NK-92 (cell line): ENCODE measurements at regions not wholly inside any gene's neighbourhood (a gene's known extent, or its start where the extent isn't known, plus 50 kb on each side); places are given as distances from the start of the nearest gene placed in this dataset.

Experiments used
- DNase-seq: peaks from one replicate; lab custom pipeline; 2025; ENCODE audit not compliant: unreplicated experiment; lab: John Stamatoyannopoulos, UW

GRCh38 chr10:91035650-91036292 is 114.9 kb upstream of the ANKRD1 start:
- no peak for DNase-seq

- DNase-seq = no peak
These were observed 116.0 kb upstream of the ANKRD1 start for GRCh38 chr10:91036807-91037411.

- no peak for DNase-seq
These were observed 118.1 kb upstream of the ANKRD1 start for GRCh38 chr10:91038971-91039370.

- DNase-seq = no peak
These were observed 119.5 kb upstream of the ANKRD1 start for GRCh38 chr10:91040343-91040742.

- no peak for DNase-seq
These were observed 121.2 kb upstream of the ANKRD1 start for GRCh38 chr10:91042069-91042468.

DNA sequence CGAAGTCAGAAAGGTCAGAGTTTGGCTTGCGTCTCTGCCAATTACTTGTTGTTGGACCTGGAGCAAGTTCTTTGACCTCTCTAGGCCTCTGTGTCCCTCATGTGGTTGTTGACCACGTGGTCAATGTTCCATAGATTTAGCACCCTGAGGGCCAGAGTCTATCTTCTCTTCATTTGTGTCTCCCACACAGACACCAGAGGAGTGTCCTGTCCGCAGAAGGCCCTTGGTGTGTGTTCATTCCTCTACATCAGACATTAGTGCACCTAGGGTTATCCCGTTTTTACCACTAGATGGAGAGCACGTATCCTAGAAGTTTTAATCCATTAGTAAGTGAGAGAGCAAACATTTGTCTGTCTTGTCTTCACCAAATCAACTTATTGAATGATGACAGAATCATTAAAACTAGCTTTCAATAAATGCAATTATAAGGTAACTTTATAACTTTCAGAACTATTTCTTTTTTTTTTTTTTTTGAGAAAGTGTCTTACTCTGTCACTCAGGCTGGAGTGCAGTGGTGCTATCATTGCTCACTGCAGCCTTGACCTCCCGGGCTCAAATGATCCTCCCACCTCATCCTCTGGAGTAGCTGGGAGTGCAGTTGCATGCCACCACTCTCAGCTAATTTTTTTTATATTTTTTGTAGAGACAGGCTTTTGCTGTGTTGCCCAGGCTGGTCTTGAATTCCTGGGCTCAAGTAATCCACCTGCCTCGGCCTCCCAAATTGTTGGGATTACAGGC is 122.5 kb upstream of the ANKRD1 start:
- no peak for DNase-seq

DNA sequence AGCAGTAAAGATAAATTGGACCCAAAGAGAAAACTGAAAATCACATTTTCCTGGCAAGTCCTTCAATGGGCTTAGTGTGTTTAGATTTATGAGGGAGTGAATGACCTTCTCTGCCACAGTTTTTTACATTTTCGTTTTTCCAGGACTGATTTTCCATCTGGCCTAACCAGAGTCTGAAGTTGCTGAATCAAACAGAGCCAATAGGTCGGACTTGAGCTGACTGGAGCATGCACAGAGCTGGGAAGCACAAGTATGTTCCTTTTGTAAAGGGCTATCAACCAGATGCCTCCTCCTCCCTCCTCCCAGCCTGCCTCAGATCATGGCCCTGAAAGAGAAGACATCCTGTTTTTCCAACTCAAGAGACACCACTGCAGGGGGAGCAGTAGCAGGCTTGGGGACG is 126.0 kb upstream of the ANKRD1 start:
- no peak for DNase-seq

GRCh38 chr10:91048380-91048779 is 127.5 kb upstream of the ANKRD1 start:
- DNase-seq = no peak

DNA sequence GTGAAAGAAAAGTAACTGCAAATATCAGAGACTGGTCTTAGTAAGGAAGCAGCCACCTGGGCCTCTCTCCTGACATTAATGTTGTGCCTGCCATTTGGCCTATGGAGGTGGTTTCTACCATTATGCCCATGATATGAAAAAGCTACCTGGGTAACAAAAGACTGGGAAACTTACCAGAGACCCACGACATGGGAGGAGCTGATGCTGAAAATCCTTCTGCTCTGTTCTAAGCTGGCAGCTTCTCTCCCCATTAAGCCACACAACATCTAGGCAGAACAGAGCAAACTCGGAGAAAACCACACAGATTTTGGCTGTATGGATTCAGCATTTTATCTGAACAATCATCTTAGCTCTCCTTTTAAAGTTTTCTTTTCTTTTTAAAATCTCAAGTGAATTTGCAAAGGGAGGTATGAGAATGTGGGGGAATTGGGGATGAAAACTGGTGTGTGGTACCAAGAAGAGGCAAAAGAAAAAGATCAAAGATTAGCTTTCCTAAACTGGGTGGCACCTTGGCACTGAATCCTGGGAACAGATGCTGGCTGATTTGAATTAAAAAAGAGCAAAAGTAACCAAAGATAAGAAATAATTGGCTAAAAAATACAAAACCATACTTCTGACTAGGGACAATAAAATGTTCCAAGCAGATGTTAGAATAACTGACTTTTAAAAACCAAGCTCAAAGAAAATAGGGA is 128.6 kb upstream of the ANKRD1 start:
- no peak for DNase-seq

DNA sequence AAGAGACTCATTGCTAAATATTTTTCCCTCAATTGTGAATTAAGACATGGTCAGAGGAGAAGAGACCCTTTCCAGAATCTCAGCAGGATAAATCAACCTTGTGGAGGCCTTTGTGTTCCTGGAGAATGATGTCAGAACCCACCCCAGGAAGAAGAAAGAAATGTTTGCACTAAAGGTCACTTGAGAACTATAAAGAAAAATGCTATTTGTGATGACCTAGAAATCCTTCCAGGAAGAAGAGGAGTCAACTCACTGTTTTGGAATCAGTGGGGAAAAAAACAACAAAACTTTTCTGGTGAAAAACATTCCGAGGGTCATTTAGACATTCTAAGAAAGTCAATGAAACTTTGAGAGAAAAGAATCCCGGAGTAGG is 129.1 kb upstream of the ANKRD1 start:
- no peak for DNase-seq

DNA sequence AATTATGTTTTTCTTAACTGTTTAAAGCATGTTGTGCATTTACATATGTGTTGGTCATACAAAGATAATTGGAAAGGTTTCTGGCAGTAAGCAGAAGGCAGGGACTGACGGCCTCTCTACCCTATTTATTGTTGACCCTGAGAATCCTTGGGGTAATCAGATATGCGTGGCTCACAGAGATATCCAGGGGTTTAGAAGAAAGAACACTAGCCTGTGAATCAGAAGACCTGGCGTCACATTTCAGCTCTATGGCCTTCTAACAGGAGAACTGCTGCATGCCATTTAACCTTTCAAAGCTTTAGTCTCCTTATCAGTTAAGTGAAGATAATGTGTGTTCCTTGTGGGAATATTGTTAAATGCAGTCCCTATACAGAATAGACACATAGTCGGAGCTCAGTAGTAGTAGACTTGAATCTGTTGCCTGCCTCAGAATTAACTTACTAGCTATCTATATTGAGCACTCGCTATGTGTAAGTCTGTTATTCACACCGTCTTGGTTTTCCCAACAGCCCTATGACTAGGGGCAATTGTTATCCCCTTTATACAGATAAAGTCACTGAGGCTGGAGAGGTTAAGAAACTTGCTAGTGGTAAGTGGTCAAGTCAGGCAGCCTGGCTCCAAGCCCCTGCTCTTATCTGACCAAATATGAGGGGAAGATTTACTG is 129.6 kb upstream of the ANKRD1 start:
- no peak for DNase-seq

DNA sequence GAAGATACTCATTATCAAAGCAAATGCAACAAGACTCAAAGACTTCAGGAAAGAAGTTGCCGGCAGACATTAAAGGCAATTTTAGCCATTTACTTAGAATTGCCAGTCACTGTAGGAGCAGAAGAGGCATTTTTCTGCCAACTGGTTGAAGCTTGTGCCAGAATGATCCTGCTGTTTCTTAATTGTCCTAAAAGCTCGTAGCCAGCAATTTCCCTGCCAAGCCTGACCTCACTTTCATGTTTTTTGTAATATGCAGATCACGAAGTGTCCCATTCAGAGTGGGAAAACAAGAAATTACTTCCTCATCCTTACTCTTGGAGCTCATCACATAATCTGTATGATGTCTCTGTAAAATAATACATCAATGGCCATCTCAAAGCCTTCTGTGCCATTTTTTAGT is 130.9 kb upstream of the ANKRD1 start:
- no peak for DNase-seq

DNA sequence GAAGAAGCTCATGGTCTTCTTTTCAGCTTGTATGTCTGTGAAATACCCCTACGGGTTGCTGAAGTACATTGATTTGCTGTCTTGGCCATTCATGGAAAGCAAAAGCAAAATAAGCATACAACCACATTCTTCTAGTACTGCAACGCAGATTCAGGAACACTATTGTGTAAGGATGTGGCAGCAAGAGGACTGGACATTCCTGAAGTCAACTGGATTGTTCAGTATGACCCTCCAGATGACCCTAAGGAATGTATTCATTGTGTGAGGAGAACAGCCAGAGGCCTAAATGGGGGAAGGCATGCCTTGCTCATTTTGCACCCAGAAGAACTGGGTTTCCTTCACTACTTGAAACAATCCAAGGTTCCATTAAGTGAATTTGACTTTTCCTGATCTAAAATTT is 133.4 kb upstream of the ANKRD1 start:
- DNase-seq = no peak

DNA sequence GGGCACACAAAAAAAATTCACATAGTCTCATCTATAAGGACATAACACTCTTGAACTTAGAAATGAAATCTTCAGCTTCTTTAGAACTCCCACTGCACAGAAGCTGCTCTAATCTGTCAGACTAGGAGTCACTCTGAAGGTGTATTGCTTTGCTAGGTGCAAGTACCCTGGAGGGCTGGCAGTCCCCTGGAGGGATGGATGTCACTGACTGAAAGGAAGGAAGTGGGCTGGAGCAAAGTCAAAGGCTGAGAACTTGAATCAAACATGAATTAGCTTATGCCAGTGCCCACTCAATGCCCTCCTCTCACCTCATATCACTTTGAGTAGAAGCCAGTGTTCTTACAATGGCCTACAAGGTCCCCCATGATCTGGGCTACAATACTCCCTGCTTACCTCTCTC is 140.3 kb upstream of the ANKRD1 start:
- no peak for DNase-seq

DNA sequence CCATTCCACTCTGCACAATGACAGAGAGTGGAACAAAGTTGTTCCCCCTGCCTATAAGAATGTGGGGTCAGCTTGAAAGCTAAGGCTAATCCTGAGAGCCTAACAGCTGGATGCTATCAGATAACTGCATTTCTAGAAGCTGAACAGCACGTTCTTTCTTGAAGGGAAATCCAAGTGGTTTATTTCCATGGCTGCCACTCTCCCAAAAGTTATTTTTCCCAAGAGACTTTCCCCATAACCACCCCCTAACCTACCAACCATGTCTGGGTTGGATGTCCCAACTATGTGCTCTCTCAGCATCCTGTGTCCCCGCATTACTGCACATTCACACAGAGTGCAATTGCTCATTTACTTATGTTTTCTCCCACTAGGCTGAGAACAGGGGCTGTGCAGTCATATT is 140.7 kb upstream of the ANKRD1 start:
- DNase-seq = no peak

- no peak for DNase-seq
These were observed 141.2 kb upstream of the ANKRD1 start for GRCh38 chr10:91062091-91062490.

- no peak for DNase-seq
These were observed 148.7 kb upstream of the PCGF5 start for GRCh38 chr10:91071786-91072185.

DNA sequence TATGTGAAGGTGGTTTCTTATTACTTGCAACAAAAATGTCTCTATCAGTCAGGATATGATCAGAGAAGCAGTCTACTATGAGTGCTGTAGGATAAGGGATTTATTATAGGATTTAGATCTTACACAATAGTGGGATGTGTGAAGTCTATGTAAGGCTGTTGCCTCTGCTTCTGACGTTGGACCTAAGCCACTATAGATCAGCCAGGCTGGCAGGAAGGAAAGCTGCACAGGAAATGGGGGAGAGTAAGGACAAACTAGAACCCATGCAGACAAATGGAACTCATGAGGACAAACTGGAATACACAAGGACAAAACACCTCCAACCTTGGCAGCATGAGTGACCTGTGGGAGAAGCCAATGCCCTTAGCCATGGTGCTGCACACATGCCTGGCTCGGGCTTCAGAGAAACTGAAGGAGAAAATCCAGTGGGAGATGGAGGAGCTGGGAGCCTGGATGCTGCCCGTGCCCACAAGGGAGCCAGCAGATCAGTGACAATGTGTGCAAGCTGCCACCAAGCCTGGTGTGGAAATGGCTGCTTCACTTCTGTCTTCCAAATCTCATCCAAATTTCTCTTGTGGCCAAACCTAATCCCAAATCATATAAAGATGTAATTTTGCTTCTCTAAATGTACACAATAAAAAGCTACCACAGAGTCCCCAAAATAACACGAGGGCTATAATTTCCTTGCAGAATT is 147.0 kb upstream of the PCGF5 start:
- DNase-seq = no peak

- DNase-seq = no peak
These were observed 143.4 kb upstream of the PCGF5 start for GRCh38 chr10:91076991-91077548.

DNA sequence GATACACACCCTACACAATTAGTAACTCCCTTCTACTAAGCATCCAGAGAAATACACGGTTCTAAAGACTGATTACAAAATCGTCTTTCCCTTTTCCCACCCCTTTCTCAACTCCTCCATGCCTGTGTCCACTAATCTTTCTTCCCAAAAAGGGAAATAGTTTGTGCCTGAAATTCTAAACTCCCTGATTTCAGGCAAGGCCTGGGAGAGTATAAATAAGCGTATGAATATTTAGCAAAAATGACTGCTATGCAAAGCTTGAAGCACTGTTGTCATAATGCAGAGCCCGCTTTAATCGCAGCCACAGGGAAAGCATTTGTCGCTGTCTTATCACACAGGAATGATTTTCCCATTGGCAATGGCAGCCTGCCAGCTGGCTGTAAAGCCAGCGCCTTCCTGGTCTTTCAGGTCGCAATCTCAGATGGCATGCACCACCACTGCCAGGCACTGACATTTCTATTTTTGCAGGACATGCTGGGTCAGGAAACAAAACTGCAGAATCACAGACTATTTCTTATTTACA is 142.9 kb upstream of the PCGF5 start:
- DNase-seq = no peak
